ENCODE measurements at regions not wholly inside any gene's neighbourhood (a gene's known extent, or its start where the extent isn't known, plus 50 kb on each side); places are given as distances from the start of the nearest gene placed in this dataset.
A peak's percentile ranks its signal among the peaks of the same experiment; 100 is the strongest.

DNA sequence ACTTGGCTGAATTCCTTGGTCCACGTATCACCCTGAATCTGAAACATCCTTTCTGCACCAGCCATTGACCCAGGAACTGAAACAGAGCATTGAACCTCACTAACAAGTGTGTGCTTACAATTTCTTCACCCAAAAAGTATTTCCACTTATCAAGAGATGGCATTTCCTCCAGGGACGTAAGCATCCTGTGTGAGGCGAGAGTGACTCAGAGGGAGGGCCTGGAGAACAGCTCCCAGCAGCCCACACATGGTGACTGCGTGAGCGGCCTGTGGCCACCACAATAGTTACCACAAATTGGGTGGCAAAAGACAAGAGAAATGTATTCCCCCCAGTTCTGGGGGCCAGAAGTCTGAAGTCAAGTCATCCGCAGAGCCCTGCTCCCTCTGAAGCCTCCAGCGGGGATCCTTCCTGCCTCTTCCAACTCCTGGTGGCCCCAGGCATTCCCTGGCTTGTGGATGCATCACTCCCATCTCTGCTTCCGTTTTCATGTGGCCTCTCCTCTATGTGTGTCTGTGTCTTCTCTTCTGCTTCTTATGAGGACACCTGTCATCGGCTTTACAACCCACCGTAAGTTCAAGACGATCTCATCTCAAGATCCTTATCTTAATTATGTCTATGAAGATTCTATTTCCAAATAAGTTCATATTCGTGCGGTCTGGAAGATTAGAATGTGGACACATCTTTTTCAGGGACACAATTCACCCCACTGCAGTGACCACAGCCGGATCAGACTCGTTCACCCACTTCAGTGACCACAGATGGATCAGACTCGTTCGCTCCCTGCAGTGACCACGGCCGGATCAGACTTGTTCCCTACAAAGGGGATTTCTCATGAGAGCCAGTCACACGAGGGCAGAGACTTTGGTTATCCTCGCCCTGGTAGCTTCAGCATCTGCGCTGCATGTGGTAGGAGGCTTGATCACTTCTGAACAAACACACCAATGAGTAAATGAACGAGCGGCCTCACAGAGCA lies 122.6 kb upstream of the FOXF1 start:
- Histone ChIP-seq H2BK15ac (ENCODE audit: low read length) (no peak overlapping the region), H3K4ac (ENCODE audit: low read length) (no peak overlapping the region), H3K27ac (replicated peaks; ENCODE audit: low read length) (no peak overlapping the region), H4K8ac (ENCODE audit: low read depth, low read length) (no peak overlapping the region), H2AK5ac (ENCODE audit: low read depth, low read length) (no peak overlapping the region), H3K36me3 (replicated peaks in 1 of 2; ENCODE audit: control insufficient read depth in 2 of 2, insufficient read depth in 2 of 2, low read length in 2 of 2) (no peaks in the 10 kb centered on the region), H3K79me1 (ENCODE audit: low read depth, low read length) (no peaks in the 10 kb centered on the region), H3K27me3 (ENCODE audit: control insufficient read depth in 3 of 3, insufficient read depth in 3 of 3, low read depth in 1 of 3, low read length in 3 of 3) (peaks cover 0 to 14% (median 0%) of the 10 kb centered on the region in 3 experiments), H2BK120ac (ENCODE audit: low read depth, low read length) (no peak overlapping the region), H3K9me3 (replicated peaks in 1 of 2; ENCODE audit: control insufficient read depth in 2 of 2, insufficient read depth in 1 of 2, low read depth in 1 of 2, low read length in 2 of 2) (no peaks in the 10 kb centered on the region), H3K23ac (ENCODE audit: low read depth, low read length, poor library complexity) (no peak overlapping the region), H3K4me1 (ENCODE audit: control insufficient read depth in 2 of 2, insufficient read depth in 1 of 2, low read depth in 1 of 2, low read length in 2 of 2) (no peaks in the 10 kb centered on the region), H4K91ac (ENCODE audit: low read depth, low read length, poor library complexity) (no peak overlapping the region), H3K4me2 (ENCODE audit: insufficient read depth, low read length, poor library complexity, severe bottlenecking) (no peak overlapping the region), H3K18ac (ENCODE audit: low read length) (no peak overlapping the region), H3K4me3 (ENCODE audit: low read length in 2 of 2) (no peak overlapping the region), H3K9ac (ENCODE audit: low read depth, low read length, poor library complexity) (no peak overlapping the region), H2BK5ac (ENCODE audit: low read length) (no peak overlapping the region), H3K14ac (ENCODE audit: low read length) (no peak overlapping the region), H2BK12ac (ENCODE audit: low read length) (no peak overlapping the region), H2AFZ (ENCODE audit: low read length) (no peak overlapping the region)
- WGBS, 2 donors (ENCODE audit: extremely low coverage in 2 of 2, insufficient read length in 2 of 2, insufficient replicate concordance in 1 of 2), result no CpG with 5 or more reads among the region's 24 CpGs
- DNase-seq (ENCODE audit: low spot score), result no peak

DNA sequence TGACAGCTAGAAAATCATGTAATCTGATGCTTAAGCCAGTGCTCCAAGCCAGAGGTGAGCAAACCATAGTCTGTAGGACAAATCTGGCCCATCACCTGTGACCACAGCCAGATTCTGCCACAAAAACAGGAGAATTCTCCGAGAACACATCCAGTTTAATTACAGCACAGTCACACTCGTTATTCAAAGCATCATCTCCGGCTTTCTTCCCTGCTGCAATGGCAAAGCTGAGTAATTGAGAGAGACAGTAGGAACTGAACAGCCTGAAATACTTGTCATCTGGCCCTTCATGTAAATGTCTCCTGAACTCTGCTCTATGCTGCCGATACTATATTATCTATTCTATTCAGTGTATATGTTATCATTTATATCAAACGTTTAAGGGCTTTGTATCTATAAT lies 121.4 kb upstream of the FOXF1 start:
- Histone ChIP-seq H3K9ac (ENCODE audit: low read depth, low read length, poor library complexity) (no peak overlapping the region), H3K14ac (ENCODE audit: low read length) (no peak overlapping the region), H2AFZ (ENCODE audit: low read length) (no peak overlapping the region), H2AK5ac (ENCODE audit: low read depth, low read length) (no peak overlapping the region), H3K27ac (replicated peaks; ENCODE audit: low read length) (no peak overlapping the region), H3K23ac (ENCODE audit: low read depth, low read length, poor library complexity) (no peak overlapping the region), H3K4me2 (ENCODE audit: insufficient read depth, low read length, poor library complexity, severe bottlenecking) (no peak overlapping the region), H3K79me1 (ENCODE audit: low read depth, low read length) (no peaks in the 10 kb centered on the region), H3K36me3 (replicated peaks in 1 of 2; ENCODE audit: control insufficient read depth in 2 of 2, insufficient read depth in 2 of 2, low read length in 2 of 2) (no peaks in the 10 kb centered on the region), H3K18ac (ENCODE audit: low read length) (no peak overlapping the region), H2BK15ac (ENCODE audit: low read length) (no peak overlapping the region), H3K4me1 (ENCODE audit: control insufficient read depth in 2 of 2, insufficient read depth in 1 of 2, low read depth in 1 of 2, low read length in 2 of 2) (no peaks in the 10 kb centered on the region), H2BK5ac (ENCODE audit: low read length) (no peak overlapping the region), H4K8ac (ENCODE audit: low read depth, low read length) (no peak overlapping the region), H3K4me3 (ENCODE audit: low read length in 2 of 2) (no peak overlapping the region), H2BK120ac (ENCODE audit: low read depth, low read length) (no peak overlapping the region), H2BK12ac (ENCODE audit: low read length) (no peak overlapping the region), H3K4ac (ENCODE audit: low read length) (no peak overlapping the region), H4K91ac (ENCODE audit: low read depth, low read length, poor library complexity) (no peak overlapping the region), H3K27me3 (ENCODE audit: control insufficient read depth in 3 of 3, insufficient read depth in 3 of 3, low read depth in 1 of 3, low read length in 3 of 3) (peaks cover 0 to 14% (median 0%) of the 10 kb centered on the region in 3 experiments), H3K9me3 (replicated peaks in 1 of 2; ENCODE audit: control insufficient read depth in 2 of 2, insufficient read depth in 1 of 2, low read depth in 1 of 2, low read length in 2 of 2) (no peaks in the 10 kb centered on the region)
- no peak for DNase-seq (ENCODE audit: low spot score)
- no CpG with 5 or more reads among the region's 5 CpGs for WGBS, 2 donors (ENCODE audit: extremely low coverage in 2 of 2, insufficient read length in 2 of 2, insufficient replicate concordance in 1 of 2)

DNA sequence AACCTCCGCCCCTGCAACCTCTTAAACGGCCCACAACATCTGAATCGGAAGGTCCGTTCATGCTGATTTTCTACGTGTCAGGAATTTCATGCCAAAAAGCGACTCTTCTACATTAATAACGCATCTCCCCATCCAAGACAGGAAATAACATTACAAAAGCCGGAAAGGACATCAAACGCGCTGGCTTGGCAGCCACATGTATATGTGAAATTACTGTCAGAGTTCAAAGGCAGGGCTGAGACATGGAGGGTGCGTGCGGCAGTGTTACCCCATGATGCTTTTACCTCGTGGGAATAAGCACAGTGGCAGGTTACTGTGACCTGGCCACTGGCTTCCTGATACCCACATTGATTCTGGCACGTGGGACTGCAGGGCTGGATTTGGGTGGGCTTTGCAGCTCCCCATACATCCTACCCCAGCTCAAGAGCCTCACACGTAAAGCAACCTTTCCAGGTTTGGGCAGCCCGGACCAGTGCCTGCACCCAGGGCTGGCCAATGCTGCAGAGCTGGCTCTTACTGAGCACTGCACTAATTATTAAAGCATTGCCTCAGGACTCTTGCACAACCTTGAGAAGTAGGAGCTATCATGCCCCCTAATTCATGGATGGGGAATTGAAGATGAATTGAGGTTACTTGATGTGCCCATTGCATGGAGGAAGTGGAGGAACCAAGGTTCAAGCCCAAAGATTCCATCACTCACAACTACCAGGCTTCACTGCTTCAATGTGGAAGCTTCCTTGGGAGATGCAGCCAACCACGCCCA lies 120.6 kb upstream of the FOXF1 start:
- Histone ChIP-seq H2AFZ (ENCODE audit: low read length) (no peak overlapping the region), H3K4me2 (ENCODE audit: insufficient read depth, low read length, poor library complexity, severe bottlenecking) (no peak overlapping the region), H2BK120ac (ENCODE audit: low read depth, low read length) (no peak overlapping the region), H2BK15ac (ENCODE audit: low read length) (no peak overlapping the region), H4K8ac (ENCODE audit: low read depth, low read length) (no peak overlapping the region), H3K4me1 (ENCODE audit: control insufficient read depth in 2 of 2, insufficient read depth in 1 of 2, low read depth in 1 of 2, low read length in 2 of 2) (no peaks in the 10 kb centered on the region), H3K18ac (ENCODE audit: low read length) (peak overlapping the region; percentile 11), H3K4ac (ENCODE audit: low read length) (no peak overlapping the region), H2BK5ac (ENCODE audit: low read length) (no peak overlapping the region), H3K23ac (ENCODE audit: low read depth, low read length, poor library complexity) (no peak overlapping the region), H3K4me3 (ENCODE audit: low read length in 2 of 2) (no peak overlapping the region), H2BK12ac (ENCODE audit: low read length) (no peak overlapping the region), H3K27ac (replicated peaks; ENCODE audit: low read length) (no peak overlapping the region), H3K9ac (ENCODE audit: low read depth, low read length, poor library complexity) (no peak overlapping the region), H2AK5ac (ENCODE audit: low read depth, low read length) (no peak overlapping the region), H3K9me3 (replicated peaks in 1 of 2; ENCODE audit: control insufficient read depth in 2 of 2, insufficient read depth in 1 of 2, low read depth in 1 of 2, low read length in 2 of 2) (no peaks in the 10 kb centered on the region), H3K27me3 (ENCODE audit: control insufficient read depth in 3 of 3, insufficient read depth in 3 of 3, low read depth in 1 of 3, low read length in 3 of 3) (peaks cover 0 to 14% (median 0%) of the 10 kb centered on the region in 3 experiments), H3K79me1 (ENCODE audit: low read depth, low read length) (no peaks in the 10 kb centered on the region), H3K36me3 (replicated peaks in 1 of 2; ENCODE audit: control insufficient read depth in 2 of 2, insufficient read depth in 2 of 2, low read length in 2 of 2) (no peaks in the 10 kb centered on the region), H3K14ac (ENCODE audit: low read length) (no peak overlapping the region), H4K91ac (ENCODE audit: low read depth, low read length, poor library complexity) (no peak overlapping the region)
- WGBS, 2 donors (ENCODE audit: extremely low coverage in 2 of 2, insufficient read length in 2 of 2, insufficient replicate concordance in 1 of 2), result no CpG with 5 or more reads among the region's 17 CpGs
- DNase-seq (ENCODE audit: low spot score), result no peak

DNA sequence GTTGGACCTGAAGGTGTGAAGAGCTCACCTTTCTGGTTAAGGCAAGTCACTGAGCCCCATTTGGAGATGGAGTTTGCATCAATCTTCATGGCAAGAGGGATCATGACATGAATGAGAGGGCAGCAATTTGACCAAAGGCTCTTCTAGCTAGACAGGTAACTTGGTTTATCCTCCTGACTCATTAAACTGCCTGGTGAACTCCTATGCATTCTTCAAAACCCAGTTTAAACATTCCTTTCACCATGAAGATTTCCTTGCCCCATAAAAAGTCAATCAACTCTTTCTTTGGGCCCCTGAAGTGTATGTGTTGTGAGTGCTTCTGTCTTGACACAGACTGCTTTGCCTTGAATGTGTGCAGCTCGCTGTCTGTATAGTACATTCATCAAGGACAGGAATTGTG lies 120.0 kb upstream of the FOXF1 start:
- Histone ChIP-seq H3K79me1 (ENCODE audit: low read depth, low read length) (no peaks in the 10 kb centered on the region), H3K36me3 (replicated peaks in 1 of 2; ENCODE audit: control insufficient read depth in 2 of 2, insufficient read depth in 2 of 2, low read length in 2 of 2) (no peaks in the 10 kb centered on the region), H3K4me3 (ENCODE audit: low read length in 2 of 2) (no peak overlapping the region), H3K4me1 (ENCODE audit: control insufficient read depth in 2 of 2, insufficient read depth in 1 of 2, low read depth in 1 of 2, low read length in 2 of 2) (no peaks in the 10 kb centered on the region), H3K27me3 (ENCODE audit: control insufficient read depth in 3 of 3, insufficient read depth in 3 of 3, low read depth in 1 of 3, low read length in 3 of 3) (peaks cover 0 to 14% (median 0%) of the 10 kb centered on the region in 3 experiments), H3K9me3 (replicated peaks in 1 of 2; ENCODE audit: control insufficient read depth in 2 of 2, insufficient read depth in 1 of 2, low read depth in 1 of 2, low read length in 2 of 2) (no peaks in the 10 kb centered on the region), H2AK5ac (ENCODE audit: low read depth, low read length) (no peak overlapping the region), H3K9ac (ENCODE audit: low read depth, low read length, poor library complexity) (no peak overlapping the region), H2AFZ (ENCODE audit: low read length) (no peak overlapping the region), H2BK15ac (ENCODE audit: low read length) (no peak overlapping the region), H2BK120ac (ENCODE audit: low read depth, low read length) (no peak overlapping the region), H3K23ac (ENCODE audit: low read depth, low read length, poor library complexity) (no peak overlapping the region), H4K8ac (ENCODE audit: low read depth, low read length) (no peak overlapping the region), H4K91ac (ENCODE audit: low read depth, low read length, poor library complexity) (no peak overlapping the region), H3K27ac (replicated peaks; ENCODE audit: low read length) (no peak overlapping the region), H2BK12ac (ENCODE audit: low read length) (no peak overlapping the region), H2BK5ac (ENCODE audit: low read length) (no peak overlapping the region), H3K4ac (ENCODE audit: low read length) (no peak overlapping the region), H3K18ac (ENCODE audit: low read length) (no peak overlapping the region), H3K4me2 (ENCODE audit: insufficient read depth, low read length, poor library complexity, severe bottlenecking) (no peak overlapping the region), H3K14ac (ENCODE audit: low read length) (no peak overlapping the region)
- no peak for DNase-seq (ENCODE audit: low spot score)
- WGBS, 2 donors (ENCODE audit: extremely low coverage in 2 of 2, insufficient read length in 2 of 2, insufficient replicate concordance in 1 of 2), result no CpG with 5 or more reads among the region's 1 CpG
